H1 (cell line): ENCODE measurements at regions not wholly inside any gene's neighbourhood (a gene's known extent, or its start where the extent isn't known, plus 50 kb on each side); places are given as distances from the start of the nearest gene placed in this dataset.

ENCODE experiments used
- CTCF ChIA-PET: fragments of 300-600 bp; sonication (Branson Sonifier 250); formaldehyde crosslinking; loops from one replicate; lab custom pipeline; 2021; ENCODE audit not compliant: partially characterized antibody; lab: Charles Lee
- POLR2A ChIA-PET: fragments of 300-600 bp; sonication (Branson Sonifier 250); formaldehyde crosslinking; loops from one replicate; lab custom pipeline; 2021; ENCODE audit warnings: inconsistent platforms; ENCODE audit not compliant: partially characterized antibody; lab: Charles Lee
- DNase-seq, 2 experiments: peaks; one replicate each; pipeline versions ENCODE4 v3.0.0 to v3.0.0-alpha.2; 2010 to 2022; ENCODE audit warnings: low spot score in 2 of 2, low read depth in 1 of 2, mixed read lengths in 1 of 2
- FAIRE-seq: peaks from 2 replicates; lab custom pipeline; 2011; peaks lifted over from hg19 to GRCh38; lab: Jason Lieb, UNC
- H2AFZ ChIP-seq: 2 replicates; pipeline ENCODE4 v1.8.1; 2012; ENCODE audit warnings: low read length, inconsistent platforms
- H2AK5ac ChIP-seq: 2 replicates; pipeline ENCODE4 v1.6.1; 2013; ENCODE audit warnings: low read depth, low read length
- H2BK120ac ChIP-seq: replicated peaks from 2 replicates; pipeline ENCODE3; 2013; ENCODE audit warnings: low read depth, low read length, inconsistent platforms
- H2BK12ac ChIP-seq: 2 replicates; pipeline ENCODE4 v1.6.1; 2013; ENCODE audit warnings: low read depth, low read length
- H2BK15ac ChIP-seq: 2 replicates; pipeline ENCODE4 v1.6.1; 2013; ENCODE audit warnings: low read length
- H2BK20ac ChIP-seq: 2 replicates; pipeline ENCODE4 v1.6.1; 2013; ENCODE audit warnings: low read length
- H2BK5ac ChIP-seq: 2 replicates; pipeline ENCODE4 v1.6.1; 2013; ENCODE audit warnings: low read depth, low read length
- H3K14ac ChIP-seq: 2 replicates; pipeline ENCODE4 v1.6.1; 2013; ENCODE audit warnings: inconsistent platforms; ENCODE audit not compliant: insufficient read length
- H3K18ac ChIP-seq: 2 replicates; pipeline ENCODE4 v1.6.1; 2013; ENCODE audit warnings: low read length; ENCODE audit errors: extremely low read depth
- H3K23ac ChIP-seq: 2 replicates; pipeline ENCODE4 v1.6.1; 2013; ENCODE audit warnings: inconsistent platforms; ENCODE audit not compliant: insufficient read length
- H3K23me2 ChIP-seq: 2 replicates; pipeline ENCODE4 v1.6.1; 2013; ENCODE audit warnings: low read depth, low read length
- H3K27ac ChIP-seq: 2 replicates; pipeline ENCODE4 v1.6.1; 2011; ENCODE audit warnings: low read depth, low read length, inconsistent platforms
- H3K27me3 ChIP-seq, 4 experiments: replicated peaks in 1 of 4; 1 replicate in 1 of 4; 2 replicates in 3 of 4; pipeline versions ENCODE4 v1.6.1 to v1.8.1; 2011 to 2013; ENCODE audit warnings: low read length in 3 of 4, mild to moderate bottlenecking in 3 of 4, inconsistent platforms in 2 of 4, mixed read lengths in 2 of 4, moderate library complexity in 1 of 4; ENCODE audit not compliant: control insufficient read depth in 3 of 4, insufficient read depth in 3 of 4; ENCODE audit errors: extremely low read depth in 1 of 4
- H3K36me3 ChIP-seq, 4 experiments: 2 replicates each; pipeline versions ENCODE4 v1.6.1 to v1.8.1; 2011 to 2013; ENCODE audit warnings: mild to moderate bottlenecking in 4 of 4, low read length in 3 of 4, moderate library complexity in 2 of 4, control low read depth in 1 of 4, inconsistent platforms in 1 of 4; ENCODE audit not compliant: insufficient read depth in 4 of 4, control insufficient read depth in 2 of 4
- H3K4ac ChIP-seq: replicated peaks from 2 replicates; pipeline ENCODE3; 2013; ENCODE audit warnings: low read length, low read depth, mixed read lengths, inconsistent platforms; ENCODE audit not compliant: insufficient read length
- H3K4me1 ChIP-seq, 4 experiments: replicated peaks in 1 of 4; 1 replicate in 1 of 4; 2 replicates in 3 of 4; pipeline versions ENCODE4 v1.6.1 to v1.8.1; 2011 to 2013; ENCODE audit warnings: low read length in 3 of 4, inconsistent platforms in 2 of 4, mixed read lengths in 1 of 4; ENCODE audit not compliant: insufficient read depth in 4 of 4, control insufficient read depth in 3 of 4
- H3K4me2 ChIP-seq, 2 experiments: 2 replicates each; pipeline versions ENCODE4 v1.6.1 to v1.8.1; 2011 to 2013; ENCODE audit warnings: low read depth in 2 of 2, low read length in 2 of 2, control low read depth in 1 of 2, inconsistent platforms in 1 of 2, mild to moderate bottlenecking in 1 of 2; ENCODE audit not compliant: insufficient read depth in 1 of 2
- H3K4me3 ChIP-seq, 4 experiments: fragments of 200-600, 300-600 bp in 1 of 4; sonication (generic), shearing (Covaris generic), sonication (Bioruptor Twin) in 1 of 4; 2 replicates each; pipeline versions ENCODE4 v1.5.1 to v1.8.1; 2011 to 2016; ENCODE audit warnings: low read length in 4 of 4, low read depth in 3 of 4, control low read depth in 2 of 4, inconsistent platforms in 2 of 4, mild to moderate bottlenecking in 2 of 4, mixed read lengths in 1 of 4, moderate library complexity in 1 of 4; ENCODE audit not compliant: insufficient read depth in 2 of 4; ENCODE audit errors: extremely low read depth in 1 of 4
- H3K56ac ChIP-seq: replicated peaks from 2 replicates; pipeline ENCODE3; 2013; ENCODE audit warnings: low read depth, mild to moderate bottlenecking, mixed read lengths, low read length, inconsistent platforms; ENCODE audit not compliant: insufficient read length
- H3K79me1 ChIP-seq: 2 replicates; pipeline ENCODE4 v1.6.1; 2013; ENCODE audit warnings: low read depth, low read length, control low read depth
- H3K79me2 ChIP-seq, 2 experiments: 2 replicates each; pipeline versions ENCODE4 v1.6.1 to v1.8.1; 2012 to 2013; ENCODE audit warnings: low read length in 2 of 2, mild to moderate bottlenecking in 2 of 2, inconsistent platforms in 1 of 2; ENCODE audit not compliant: insufficient read depth in 2 of 2, control insufficient read depth in 1 of 2
- H3K9ac ChIP-seq, 4 experiments: replicated peaks in 1 of 4; 1 replicate in 1 of 4; 2 replicates in 3 of 4; pipeline versions ENCODE4 v1.6.1 to v1.8.1; 2011 to 2013; ENCODE audit warnings: low read depth in 3 of 4, low read length in 3 of 4, control low read depth in 2 of 4, mild to moderate bottlenecking in 2 of 4, moderate library complexity in 2 of 4, inconsistent platforms in 1 of 4; ENCODE audit errors: extremely low read depth in 1 of 4
- H3K9me3 ChIP-seq, 2 experiments: 2 replicates each; pipeline versions ENCODE4 v1.6.1 to v1.8.1; 2012 to 2013; ENCODE audit warnings: mild to moderate bottlenecking in 2 of 2, moderate library complexity in 2 of 2, control low read depth in 1 of 2, inconsistent platforms in 1 of 2, low read depth in 1 of 2, low read length in 1 of 2, mixed read lengths in 1 of 2; ENCODE audit not compliant: insufficient read depth in 2 of 2
- H4K20me1 ChIP-seq, 2 experiments: replicated peaks in 1 of 2; 2 replicates each; pipeline versions ENCODE3 to v1.8.1; 2011 to 2013; ENCODE audit warnings: inconsistent platforms in 2 of 2, low read length in 2 of 2, mild to moderate bottlenecking in 1 of 2; ENCODE audit not compliant: insufficient read depth in 2 of 2, control insufficient read depth in 1 of 2
- H4K5ac ChIP-seq: 2 replicates; pipeline ENCODE4 v1.6.1; 2013; ENCODE audit warnings: low read length, low read depth, mixed read lengths, inconsistent platforms; ENCODE audit not compliant: insufficient read length
- H4K8ac ChIP-seq: 2 replicates; pipeline ENCODE4 v1.8.0; 2013; ENCODE audit warnings: mild to moderate bottlenecking, moderate library complexity, low read length, inconsistent platforms; ENCODE audit not compliant: insufficient read depth; ENCODE audit errors: extremely low read depth
- H4K91ac ChIP-seq: replicated peaks from 2 replicates; pipeline ENCODE3; 2013; ENCODE audit warnings: low read length, mixed read lengths, inconsistent platforms; ENCODE audit not compliant: insufficient read length
- CHD2 ChIP-seq: IDR thresholded peaks from 2 replicates; pipeline ENCODE4 v1.6.1; 2012; ENCODE audit warnings: low read length, improper control_type of control experiment
- CREB1 ChIP-seq: IDR thresholded peaks from 2 replicates; pipeline ENCODE4 v1.6.1; 2012; ENCODE audit warnings: inconsistent platforms
- EP300 ChIP-seq, 2 experiments: IDR thresholded peaks; 1 replicate in 1 of 2; 2 replicates in 1 of 2; pipeline ENCODE4 v1.6.1; 2011 to 2012; ENCODE audit warnings: low read depth in 2 of 2, low read length in 2 of 2, mild to moderate bottlenecking in 2 of 2, borderline replicate concordance in 1 of 2, inconsistent platforms in 1 of 2, moderate library complexity in 1 of 2
- EZH2 ChIP-seq: fragments of 200-600 bp; sonication (generic); IDR thresholded peaks from 2 replicates; pipeline ENCODE4 v1.7.1; 2012; ENCODE audit warnings: low read depth, mild to moderate bottlenecking, moderate library complexity, low read length, inconsistent platforms; ENCODE audit not compliant: severe bottlenecking
- GABPA ChIP-seq: IDR thresholded peaks from 2 replicates; pipeline ENCODE4 v1.6.1; 2011; ENCODE audit warnings: mild to moderate bottlenecking, low read length, moderate library complexity, borderline replicate concordance; ENCODE audit not compliant: insufficient read depth
- NRF1 ChIP-seq: IDR thresholded peaks from 2 replicates; pipeline ENCODE4 v1.6.1; 2011; ENCODE audit warnings: mild to moderate bottlenecking, low read depth, low read length, improper control_type of control experiment
- POLR2AphosphoS5 ChIP-seq: IDR thresholded peaks from 2 replicates; pipeline ENCODE4 v1.6.1; 2011; ENCODE audit warnings: low read depth, low read length
- RBBP5 ChIP-seq: IDR thresholded peaks from 2 replicates; pipeline ENCODE4 v1.7.1; 2012; ENCODE audit warnings: low read depth, mild to moderate bottlenecking, inconsistent platforms, low read length, moderate library complexity, borderline replicate concordance
- RXRA ChIP-seq: IDR thresholded peaks from 2 replicates; pipeline ENCODE4 v1.6.1; 2011; ENCODE audit warnings: low read depth, mild to moderate bottlenecking, low read length, moderate library complexity; ENCODE audit not compliant: insufficient read depth
- SP1 ChIP-seq: IDR thresholded peaks from 2 replicates; pipeline ENCODE4 v1.6.1; 2011; ENCODE audit warnings: low read depth, low read length
- TAF7 ChIP-seq: optimal IDR thresholded peaks from 2 replicates; pipeline ENCODE3; 2011; ENCODE audit warnings: low read depth, mild to moderate bottlenecking, inconsistent platforms, low read length, moderate library complexity, borderline replicate concordance
- WGBS, 2 experiments: shearing (Covaris generic) in 1 of 2; methylation state at CpG; one replicate each; pipeline versions ENCODE4 v1.1.6 to v1.1.7; 2013 to 2015; ENCODE audit warnings: low lambda C conversion rate in 2 of 2, mixed read lengths in 2 of 2, inconsistent platforms in 1 of 2, low coverage in 1 of 2, missing lambda C conversion rate in 1 of 2; ENCODE audit not compliant: insufficient replicate concordance in 2 of 2, insufficient coverage in 1 of 2, insufficient read length in 1 of 2; ENCODE audit errors: extremely low coverage in 1 of 2, missing lambda C conversion rate in 1 of 2; 5-methylcytosine and 5-hydroxymethylcytosine counted together
- TF ChIP-seq, protein P1 (sequence below): IDR thresholded peaks from 2 replicates; pipeline ENCODE4 v1.6.1; 2011; ENCODE audit warnings: low read length, improper control_type of control experiment
- TF ChIP-seq, protein P2 (sequence below): IDR thresholded peaks from 2 replicates; pipeline ENCODE4 v1.6.1; 2012; ENCODE audit warnings: inconsistent platforms

DNA sequence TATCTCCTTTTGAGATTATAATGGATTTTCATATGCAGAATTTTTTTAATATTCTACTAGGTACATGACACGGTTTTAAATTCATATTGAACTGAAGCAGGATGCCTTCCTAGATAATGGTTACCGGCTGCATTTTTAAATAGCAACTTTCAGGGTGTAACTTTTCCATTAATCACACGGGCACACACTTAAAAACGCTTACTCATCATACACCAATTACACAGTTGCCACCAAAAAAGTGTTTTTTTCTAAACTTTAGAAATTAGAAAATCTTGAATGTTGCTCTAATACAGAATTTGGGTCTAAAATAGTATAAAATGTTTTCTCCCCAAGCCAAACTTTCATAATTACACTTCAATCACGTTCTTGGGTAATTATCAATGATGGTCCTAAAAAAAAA lies 149.1 kb upstream of the RNF32 start:
- Histone ChIP-seq H2BK5ac (no peak overlapping the region), H2BK12ac (no peak overlapping the region), H3K4ac (no peak overlapping the region), H3K18ac (no peak overlapping the region), H3K56ac (no peak overlapping the region), H3K27me3 (no peaks in the 10 kb centered on the region), H3K23ac (no peak overlapping the region), H3K27ac (no peak overlapping the region), H2BK20ac (no peak overlapping the region), H3K79me2 (no peaks in the 10 kb centered on the region), H2BK15ac (no peak overlapping the region), H2AFZ (no peak overlapping the region), H4K91ac (no peak overlapping the region), H4K5ac (no peak overlapping the region), H3K9ac (no peak overlapping the region), H3K9me3 (no peaks in the 10 kb centered on the region), H3K4me3 (no peak overlapping the region), H3K14ac (no peak overlapping the region), H3K23me2 (no peaks in the 10 kb centered on the region; the same call in 1 of the 2 replicates), H2BK120ac (no peak overlapping the region), H4K20me1 (no peaks in the 10 kb centered on the region), H3K79me1 (no peaks in the 10 kb centered on the region), H3K4me1 (no peaks in the 10 kb centered on the region), H2AK5ac (no peak overlapping the region), H3K4me2 (no peak overlapping the region), H4K8ac (no peak overlapping the region), H3K36me3 (no peaks in the 10 kb centered on the region)
- DNase-seq (no peak), FAIRE-seq (no peak)
- WGBS, 2 experiments = 87% methylated on average over 5 of the region's 5 CpGs; no CpG with 5 or more reads in 1 of the 2 experiments
- POLR2A ChIA-PET = interaction anchor here (0.8 kb wide), 1 partner anchor 652 kb away, joined by 3 read pairs; no protein-coding TSS in a partner anchor
- CTCF ChIA-PET = no interaction called here
- TF ChIP-seq RXRA (no peak), EP300 (IDR thresholded peaks at IDR 0.05; ENCODE audit: borderline replicate concordance in 1 of 2, low read depth in 2 of 2, low read length in 2 of 2) (no peak), EZH2 (no peak), TAF7 (no peak), SP1 (no peak), CHD2 (no peak), NRF1 (no peak), GABPA (no peak), CREB1 (no peak), RBBP5 (no peak), POLR2AphosphoS5 (no peak)
- TF ChIP-seq, protein P1, sequence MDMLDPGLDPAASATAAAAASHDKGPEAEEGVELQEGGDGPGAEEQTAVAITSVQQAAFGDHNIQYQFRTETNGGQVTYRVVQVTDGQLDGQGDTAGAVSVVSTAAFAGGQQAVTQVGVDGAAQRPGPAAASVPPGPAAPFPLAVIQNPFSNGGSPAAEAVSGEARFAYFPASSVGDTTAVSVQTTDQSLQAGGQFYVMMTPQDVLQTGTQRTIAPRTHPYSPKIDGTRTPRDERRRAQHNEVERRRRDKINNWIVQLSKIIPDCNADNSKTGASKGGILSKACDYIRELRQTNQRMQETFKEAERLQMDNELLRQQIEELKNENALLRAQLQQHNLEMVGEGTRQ = no peak
- TF ChIP-seq, protein P2, sequence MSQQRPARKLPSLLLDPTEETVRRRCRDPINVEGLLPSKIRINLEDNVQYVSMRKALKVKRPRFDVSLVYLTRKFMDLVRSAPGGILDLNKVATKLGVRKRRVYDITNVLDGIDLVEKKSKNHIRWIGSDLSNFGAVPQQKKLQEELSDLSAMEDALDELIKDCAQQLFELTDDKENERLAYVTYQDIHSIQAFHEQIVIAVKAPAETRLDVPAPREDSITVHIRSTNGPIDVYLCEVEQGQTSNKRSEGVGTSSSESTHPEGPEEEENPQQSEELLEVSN = no peak
